Esophagus muscularis mucosa (tissue), 3 donors: ENCODE measurements at regions not wholly inside any gene's neighbourhood (a gene's known extent, or its start where the extent isn't known, plus 50 kb on each side); places are given as distances from the start of the nearest gene placed in this dataset.

Experiments used
- CTCF ChIP-seq, 3 experiments: fragments of 200-600 bp in 2 of 3; fragments of 450-650 bp in 1 of 3; sonication (generic) in 2 of 3; IDR thresholded peaks; one replicate each; pipeline ENCODE4 v1.5.1; 2017 to 2019; ENCODE audit warnings: antibody characterized with exemption in 3 of 3, mild to moderate bottlenecking in 2 of 3, moderate library complexity in 1 of 3
- POLR2A ChIP-seq: fragments of 450-650 bp; IDR thresholded peaks from one replicate; pipeline ENCODE4 v1.6.1; 2017; ENCODE audit warnings: antibody characterized with exemption, moderate library complexity, mild to moderate bottlenecking, low read depth

GRCh38 chr7:47073284-47073683 lies 508.6 kb downstream of the TNS3 start:
- no peak for TF ChIP-seq POLR2A
- no peak for TF ChIP-seq CTCF (IDR thresholded peaks at IDR 0.05)
